DMS79 (cell line): ENCODE measurements at regions not wholly inside any gene's neighbourhood (a gene's known extent, or its start where the extent isn't known, plus 50 kb on each side); places are given as distances from the start of the nearest gene placed in this dataset.
"Not testable (repeated sequence)": the region's sequence is repeated elsewhere in the genome, so short reads cannot be mapped to it uniquely, and the experiment has no call there.

Experiments used
- DNase-seq: peaks from one replicate; lab custom pipeline; 2025; lab: John Stamatoyannopoulos, UW

- no peak for DNase-seq
These were observed 614.5 kb downstream of the MAT2B start for GRCh38 chr5:164119806-164120447.

DNA sequence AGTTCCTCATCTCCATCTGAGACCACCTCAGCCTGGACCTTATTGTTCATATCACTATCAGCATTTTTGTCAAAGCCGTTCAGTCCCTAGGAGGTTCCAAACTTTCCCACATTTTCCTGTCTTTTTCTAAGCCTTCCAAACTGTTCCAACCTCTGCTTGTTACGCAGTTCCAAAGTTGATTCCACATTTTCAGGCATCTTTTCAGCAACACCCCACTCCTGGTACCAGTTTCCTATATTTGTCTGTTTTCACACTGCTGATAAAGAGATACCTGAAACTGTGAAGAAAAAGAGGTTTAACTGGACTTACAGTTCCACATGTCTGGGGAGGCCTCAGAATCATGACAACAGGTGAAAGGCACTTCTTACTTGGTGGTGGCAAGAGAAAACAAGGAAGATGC, 622.1 kb downstream of the MAT2B start:
- DNase-seq, result no peak

GRCh38 chr5:164132358-164132757, 626.9 kb downstream of the MAT2B start:
- no peak for DNase-seq

GRCh38 chr5:164137095-164137494, 631.7 kb downstream of the MAT2B start:
- no peak for DNase-seq

GRCh38 chr5:164139423-164139822, 634.0 kb downstream of the MAT2B start:
- no peak for DNase-seq

GRCh38 chr5:164145458-164145857, 640.0 kb downstream of the MAT2B start:
- no peak for DNase-seq

- no peak for DNase-seq
These were observed 640.8 kb downstream of the MAT2B start for GRCh38 chr5:164146223-164146622.

- no peak for DNase-seq
These were observed 642.9 kb downstream of the MAT2B start for GRCh38 chr5:164148292-164148691.

DNA sequence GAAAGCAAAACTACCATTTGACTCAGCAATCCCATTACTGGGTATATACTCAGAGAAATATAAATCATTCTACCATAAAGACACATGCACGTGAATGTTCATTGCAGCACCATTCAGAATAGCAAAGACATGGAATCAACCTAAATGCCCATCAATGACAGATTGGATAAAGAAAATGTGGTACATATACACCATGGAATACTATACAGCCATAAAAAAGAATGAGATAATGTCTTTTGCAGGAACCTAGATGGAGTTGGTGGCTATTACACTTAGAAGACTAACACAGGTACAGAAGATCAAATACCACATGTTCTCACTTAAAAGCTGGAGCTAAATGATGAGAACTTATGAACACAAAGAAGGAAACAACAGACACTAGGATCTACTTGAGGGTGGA, 647.1 kb downstream of the MAT2B start:
- not testable (repeated sequence) for DNase-seq

GRCh38 chr5:164153469-164154172, 648.2 kb downstream of the MAT2B start:
- no peak for DNase-seq

- DNase-seq, result no peak
These were observed 665.4 kb downstream of the MAT2B start for GRCh38 chr5:164170814-164171213.

DNA sequence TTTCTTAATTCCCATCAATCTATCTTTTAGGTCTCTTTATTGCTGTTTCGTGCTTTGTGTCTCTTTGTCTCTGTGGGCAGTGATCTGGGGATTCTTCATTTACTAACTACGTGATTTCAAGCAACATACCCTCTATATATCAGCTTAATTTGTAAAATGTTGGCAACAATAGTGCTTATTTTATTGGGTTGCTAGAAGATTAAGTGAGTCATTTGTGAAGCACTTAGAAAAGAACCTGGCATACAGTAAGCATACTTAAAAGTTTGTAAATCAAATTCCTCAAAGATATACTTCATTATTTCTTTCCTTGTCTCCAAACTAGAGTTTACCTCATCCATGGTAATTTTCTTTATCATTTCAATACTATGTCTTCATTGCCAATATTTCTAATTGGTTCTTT, 669.7 kb downstream of the MAT2B start:
- no peak for DNase-seq

- DNase-seq, result no peak
These were observed 674.0 kb downstream of the MAT2B start for GRCh38 chr5:164179406-164179805.

DNA sequence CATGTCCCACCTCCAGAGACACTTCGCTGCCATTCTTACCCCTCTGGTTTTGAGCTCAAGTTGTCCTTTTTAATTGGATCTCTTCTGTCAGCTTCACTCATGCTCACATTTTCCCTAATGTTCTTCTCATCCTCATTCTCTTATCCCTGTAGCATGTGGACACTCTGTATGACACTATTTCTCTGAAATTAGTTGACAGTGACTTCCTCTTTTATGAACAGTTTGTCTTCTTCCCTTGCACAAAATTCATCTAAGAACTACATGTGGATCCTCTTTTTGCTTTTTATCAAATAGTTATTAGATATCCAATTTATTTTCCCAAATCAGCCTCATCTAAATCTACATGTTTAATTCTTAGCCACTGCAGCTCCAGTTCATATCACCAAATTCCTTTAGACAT, 676.2 kb downstream of the MAT2B start:
- no peak for DNase-seq

DNA sequence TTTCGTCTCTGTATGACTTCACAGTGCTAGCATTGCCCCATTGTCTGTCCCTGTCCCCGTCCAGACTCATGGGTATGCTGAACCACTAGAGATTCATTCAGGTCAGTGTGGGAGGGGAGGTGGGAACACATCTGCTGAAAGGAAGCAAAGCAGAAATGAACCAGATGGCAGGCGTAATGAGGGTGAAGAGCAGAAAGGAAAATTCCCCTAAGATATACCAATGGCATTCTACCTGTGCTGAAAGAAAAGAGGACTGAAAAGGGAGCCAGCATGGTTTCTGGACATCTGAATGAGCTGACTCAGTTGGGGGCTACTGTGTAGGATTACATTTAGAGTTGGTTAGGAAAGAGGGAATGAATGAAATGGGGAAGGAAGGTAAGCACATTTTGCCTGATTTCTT, 678.7 kb downstream of the MAT2B start:
- DNase-seq, result no peak

- DNase-seq, result no peak
These were observed 679.6 kb downstream of the MAT2B start for GRCh38 chr5:164185000-164185399.

DNA sequence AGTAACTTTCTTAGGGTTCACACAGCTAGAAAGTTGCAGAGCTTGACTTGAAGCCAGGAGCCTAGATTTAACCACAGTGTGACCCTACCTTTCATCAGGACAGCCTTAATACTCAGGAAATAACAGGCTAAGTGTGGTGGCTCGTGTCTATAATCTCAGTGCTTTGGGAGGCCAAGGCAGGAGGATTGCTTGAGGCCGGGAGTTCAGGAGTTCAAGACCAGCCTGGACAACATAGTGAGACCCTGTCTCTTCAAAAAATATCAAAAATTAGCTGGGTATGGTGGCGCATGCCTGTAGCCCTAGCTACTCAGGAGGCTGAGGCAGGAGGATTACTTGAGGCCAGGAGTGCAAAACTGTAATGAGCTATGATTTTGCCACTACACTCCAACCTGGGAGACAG, 681.1 kb downstream of the MAT2B start:
- no peak for DNase-seq

- DNase-seq, result no peak
These were observed 682.4 kb downstream of the MAT2B start for GRCh38 chr5:164187785-164188184.

DNA sequence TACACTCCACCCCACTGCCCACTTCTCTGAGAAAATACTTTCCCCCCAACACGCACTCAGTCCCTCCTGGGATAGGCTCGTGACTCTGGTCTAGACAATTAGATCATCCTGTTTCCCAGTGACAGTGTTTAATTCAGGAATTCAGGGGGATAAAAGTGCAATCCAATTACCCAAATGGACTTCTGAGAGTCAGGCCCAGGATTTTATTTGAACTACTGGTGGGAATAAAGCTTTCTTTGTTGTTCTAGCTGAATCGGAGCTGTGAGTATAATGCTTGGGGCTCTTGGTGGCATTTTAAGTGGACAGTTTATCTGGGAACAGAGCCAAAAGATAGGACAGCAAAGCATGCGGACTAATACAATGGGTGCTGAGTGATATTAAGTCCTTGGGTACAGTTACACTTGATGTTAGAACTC, 683.3 kb downstream of the MAT2B start:
- no peak for DNase-seq

DNA sequence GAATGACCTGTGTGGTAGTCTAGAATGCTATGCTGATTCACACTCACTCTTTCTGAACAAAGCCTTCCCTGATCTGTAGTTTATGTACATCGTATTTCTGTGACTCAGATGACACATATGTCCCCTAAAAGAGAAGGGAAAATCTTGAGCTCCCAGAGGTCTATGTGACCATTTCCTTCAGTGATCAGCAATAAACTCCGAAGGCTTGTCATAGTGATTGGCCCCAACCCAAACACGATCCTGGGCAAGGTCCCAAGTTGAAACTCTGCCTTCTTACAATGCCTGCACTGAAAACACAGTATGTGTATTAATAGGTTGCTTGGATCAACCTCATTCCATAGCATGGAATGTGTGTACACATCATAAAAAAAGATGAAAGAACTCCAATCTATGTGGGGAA, 685.8 kb downstream of the MAT2B start:
- no peak for DNase-seq

GRCh38 chr5:164202338-164202737, 696.9 kb downstream of the MAT2B start:
- no peak for DNase-seq

- DNase-seq, result no peak
These were observed 698.3 kb downstream of the MAT2B start for GRCh38 chr5:164203581-164204225.

DNA sequence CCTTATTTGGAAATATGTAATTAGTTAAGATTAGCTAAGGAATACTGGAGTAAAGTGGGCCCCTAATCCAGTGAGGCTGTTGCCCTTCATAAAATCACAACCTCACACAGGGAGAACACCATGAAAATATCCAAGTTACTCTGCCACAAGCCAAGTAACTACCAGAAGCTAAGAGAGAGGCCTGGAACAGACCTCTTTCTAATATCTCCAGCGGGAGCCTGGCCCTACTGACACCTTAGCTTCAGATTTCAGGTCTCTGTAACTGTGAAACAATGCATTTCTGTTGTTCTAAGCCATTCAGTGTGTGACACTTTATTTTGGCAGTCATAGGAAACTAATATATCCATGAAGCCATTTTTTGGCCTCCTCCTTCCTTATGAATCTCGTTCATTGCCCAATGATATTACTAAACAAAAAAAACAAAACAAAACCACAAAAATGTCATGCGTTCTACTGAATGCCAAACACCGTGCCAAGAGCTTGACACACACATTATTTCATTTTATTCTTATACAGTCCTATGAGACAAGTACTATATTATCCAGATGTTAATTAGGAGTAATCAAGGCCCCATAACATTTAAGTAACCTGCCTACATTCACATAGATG, 699.0 kb downstream of the MAT2B start:
- DNase-seq, result no peak
